PC-9 (cell line): ENCODE measurements at regions not wholly inside any gene's neighbourhood (a gene's known extent, or its start where the extent isn't known, plus 50 kb on each side); places are given as distances from the start of the nearest gene placed in this dataset.

ENCODE experiments used
- CTCF ChIP-seq: fragments of 200-600 bp; sonication (generic); conservative IDR thresholded peaks from 2 replicates; pipeline ENCODE4 v1.6.1; 2017; ENCODE audit warnings: mixed run types, antibody characterized with exemption, mild to moderate bottlenecking, moderate library complexity
- EZH2 ChIP-seq: fragments of 200-600 bp; sonication (generic); IDR thresholded peaks from 2 replicates; pipeline ENCODE4 v1.8.0; 2017; ENCODE audit warnings: antibody characterized with exemption, low read depth

GRCh38 chr6:74070711-74071110 lies 374.7 kb downstream of the CD109 start:
- no peak for TF ChIP-seq CTCF
- TF ChIP-seq EZH2: no peak
